HAP-1 (cell line): ENCODE measurements at regions not wholly inside any gene's neighbourhood (a gene's known extent, or its start where the extent isn't known, plus 50 kb on each side); places are given as distances from the start of the nearest gene placed in this dataset.
"Not testable (repeated sequence)": the region's sequence is repeated elsewhere in the genome, so short reads cannot be mapped to it uniquely, and the experiment has no call there.

Experiments
- DNase-seq, 2 experiments: peaks; one replicate each; pipeline ENCODE4 v3.0.0-alpha.2; 2016 to 2020; ENCODE audit warnings: low spot score in 2 of 2
- H3K27me3 ChIP-seq: fragments of 250-450 bp; sonication (Bioruptor Pico); 2 replicates; pipeline ENCODE4 v1.5.1; 2020; ENCODE audit warnings: low read depth, mild to moderate bottlenecking, moderate library complexity
- H3K36me3 ChIP-seq: fragments of 250-450 bp; sonication (Bioruptor Pico); replicated peaks from 2 replicates; pipeline ENCODE4 v1.5.1; 2020; ENCODE audit warnings: mild to moderate bottlenecking
- H3K4me1 ChIP-seq: fragments of 250-450 bp; sonication (Bioruptor Pico); 2 replicates; pipeline ENCODE4 v1.5.1; 2020; ENCODE audit warnings: mild to moderate bottlenecking
- H3K4me3 ChIP-seq: fragments of 250-450 bp; sonication (Bioruptor Pico); 2 replicates; pipeline ENCODE4 v1.5.1; 2020; ENCODE audit warnings: mild to moderate bottlenecking, moderate library complexity
- H3K9me3 ChIP-seq: fragments of 250-450 bp; sonication (Bioruptor Pico); 2 replicates; pipeline ENCODE4 v1.5.1; 2020; ENCODE audit warnings: mild to moderate bottlenecking, moderate library complexity
- in situ Hi-C: fragments of 300-500 bp; cut with MboI; formaldehyde crosslinking; loops from 3 replicates; pipeline ENCODE4 v1.14.3; 2020; ENCODE audit warnings: low sequenced_read_pairs, inconsistent platforms, mixed read lengths

DNA sequence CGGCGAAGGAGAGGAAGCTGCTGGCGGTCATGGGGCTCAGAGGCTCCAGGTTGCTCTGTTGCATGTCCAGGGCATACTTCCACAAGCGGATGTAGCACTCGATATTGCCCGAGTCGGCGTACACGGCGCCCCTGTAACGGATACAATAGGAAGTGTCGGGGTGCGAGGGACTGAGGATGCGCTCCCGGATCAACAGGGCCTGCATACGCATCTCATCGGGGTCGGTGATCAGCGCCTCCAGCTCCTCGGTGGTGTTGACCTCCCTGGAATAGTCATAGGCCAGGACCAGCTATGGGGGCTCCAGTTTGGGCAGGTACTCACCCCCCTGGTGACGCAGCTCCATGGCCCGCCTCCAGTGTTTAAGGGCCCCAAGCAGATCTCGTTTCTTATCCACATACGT lies 150.8 kb downstream of the POTEC start:
- H3K27me3 ChIP-seq, H3K9me3 ChIP-seq, H3K4me3 ChIP-seq, DNase-seq, in situ Hi-C loops, H3K4me1 ChIP-seq, H3K36me3 ChIP-seq: not testable (repeated sequence)

DNA sequence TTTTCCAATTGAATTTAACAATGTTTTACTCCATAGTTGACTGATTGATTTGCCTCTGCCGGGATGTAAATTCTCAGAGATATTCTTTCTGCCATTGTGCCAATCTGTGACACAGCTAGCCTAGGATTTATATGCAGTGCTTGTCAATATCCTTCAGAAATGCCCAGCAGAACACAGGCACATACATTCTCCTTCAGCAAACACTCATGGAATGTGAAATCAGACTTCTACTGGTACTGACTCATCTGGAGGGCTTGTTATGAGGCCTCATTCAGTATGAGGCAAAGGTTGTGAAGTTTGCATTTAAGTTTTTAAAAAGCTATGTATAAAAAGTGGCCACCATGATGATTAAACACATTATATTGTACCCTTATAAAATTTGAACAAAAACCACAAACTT lies 158.4 kb downstream of the POTEC start:
- H3K9me3 ChIP-seq, H3K4me3 ChIP-seq, H3K4me1 ChIP-seq, in situ Hi-C loops, H3K36me3 ChIP-seq, H3K27me3 ChIP-seq, DNase-seq: not testable (repeated sequence)

DNA sequence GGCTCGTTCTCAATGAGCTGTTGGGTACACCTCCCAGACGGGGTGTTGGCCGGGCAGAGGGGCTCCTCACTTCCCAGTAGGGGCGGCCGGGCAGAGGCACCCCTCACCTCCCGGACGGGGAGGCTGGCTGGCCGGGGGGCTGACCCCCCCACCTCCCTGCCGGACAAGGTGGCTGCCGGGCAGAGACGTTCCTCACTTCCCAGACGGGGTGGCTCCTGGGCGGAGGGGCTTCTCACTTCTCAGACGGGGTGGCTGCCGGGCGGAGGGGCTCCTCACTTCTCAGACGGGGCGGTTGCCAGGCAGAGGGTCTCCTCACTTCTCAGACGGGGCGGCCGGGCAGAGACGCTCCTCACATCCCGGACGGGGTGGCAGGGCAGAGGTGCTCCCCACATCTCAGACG lies 160.7 kb downstream of the POTEC start:
- H3K4me3 ChIP-seq, H3K36me3 ChIP-seq, H3K9me3 ChIP-seq, H3K27me3 ChIP-seq, H3K4me1 ChIP-seq, in situ Hi-C loops, DNase-seq: not testable (repeated sequence)

DNA sequence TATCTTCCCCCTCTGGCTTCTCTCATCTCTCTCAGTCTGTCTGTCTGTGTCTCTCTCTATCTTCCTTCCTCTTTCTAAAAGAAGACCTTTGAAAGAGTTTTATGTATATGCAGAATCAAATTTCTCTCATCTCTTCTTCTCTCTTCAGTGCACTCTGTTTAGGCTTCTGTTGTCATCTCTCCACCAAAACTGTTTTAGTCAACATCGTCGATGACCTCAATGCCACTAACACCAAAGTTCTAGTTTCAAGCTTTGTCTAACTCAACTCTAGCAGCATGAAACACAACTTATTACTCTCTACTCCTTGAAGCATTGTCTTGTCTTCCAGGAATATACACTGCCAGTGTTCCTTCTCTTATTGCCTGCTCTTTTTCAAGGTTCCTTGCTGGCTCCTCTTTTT lies 163.9 kb downstream of the POTEC start:
- H3K4me3 ChIP-seq, H3K9me3 ChIP-seq, H3K36me3 ChIP-seq, in situ Hi-C loops, DNase-seq, H3K4me1 ChIP-seq, H3K27me3 ChIP-seq: not testable (repeated sequence)

DNA sequence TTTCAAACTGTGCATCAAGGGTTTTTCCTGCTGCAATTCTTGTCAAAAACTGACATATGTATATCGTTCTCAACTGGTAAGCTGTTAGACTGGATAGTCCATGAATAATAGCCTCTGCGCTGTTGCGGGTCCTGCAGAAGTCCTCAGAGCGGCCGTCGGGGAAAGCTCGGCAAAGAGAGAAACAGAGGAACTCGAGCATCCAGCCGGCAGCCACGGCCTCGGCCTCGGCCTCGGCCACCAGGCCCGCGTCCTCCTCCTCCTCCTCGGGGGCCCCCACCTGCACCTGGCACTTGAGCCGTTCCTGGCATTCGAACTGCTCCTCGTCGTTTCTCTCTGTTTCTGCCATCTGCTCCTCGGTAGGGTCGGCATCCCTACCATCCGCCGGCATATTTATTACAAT lies 165.0 kb downstream of the POTEC start:
- H3K9me3 ChIP-seq, H3K27me3 ChIP-seq, H3K4me3 ChIP-seq, DNase-seq, H3K36me3 ChIP-seq, in situ Hi-C loops, H3K4me1 ChIP-seq: not testable (repeated sequence)

DNA sequence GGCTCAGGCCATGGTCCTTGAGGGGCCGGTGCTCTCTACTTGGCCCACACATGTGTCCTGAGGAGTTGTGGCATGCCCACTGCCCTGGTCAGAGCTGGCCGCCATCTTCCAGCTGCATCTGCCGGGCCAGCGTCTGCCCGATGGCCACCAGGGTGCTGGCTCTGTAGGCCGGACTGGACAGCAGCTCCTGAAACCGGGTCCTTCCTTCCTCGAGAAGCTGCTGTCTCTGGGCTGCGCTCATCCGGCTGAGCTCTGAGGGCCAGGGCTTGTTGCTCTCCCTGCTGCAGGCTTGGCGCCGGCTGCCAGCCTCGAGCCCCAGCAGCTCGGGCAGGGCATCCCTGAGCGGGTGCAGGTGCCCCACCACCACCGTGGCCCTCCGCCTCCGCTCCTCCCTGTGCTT lies 182.1 kb downstream of the POTEC start:
- H3K9me3 ChIP-seq, DNase-seq, H3K27me3 ChIP-seq, H3K4me1 ChIP-seq, H3K4me3 ChIP-seq, H3K36me3 ChIP-seq, in situ Hi-C loops: not testable (repeated sequence)

DNA sequence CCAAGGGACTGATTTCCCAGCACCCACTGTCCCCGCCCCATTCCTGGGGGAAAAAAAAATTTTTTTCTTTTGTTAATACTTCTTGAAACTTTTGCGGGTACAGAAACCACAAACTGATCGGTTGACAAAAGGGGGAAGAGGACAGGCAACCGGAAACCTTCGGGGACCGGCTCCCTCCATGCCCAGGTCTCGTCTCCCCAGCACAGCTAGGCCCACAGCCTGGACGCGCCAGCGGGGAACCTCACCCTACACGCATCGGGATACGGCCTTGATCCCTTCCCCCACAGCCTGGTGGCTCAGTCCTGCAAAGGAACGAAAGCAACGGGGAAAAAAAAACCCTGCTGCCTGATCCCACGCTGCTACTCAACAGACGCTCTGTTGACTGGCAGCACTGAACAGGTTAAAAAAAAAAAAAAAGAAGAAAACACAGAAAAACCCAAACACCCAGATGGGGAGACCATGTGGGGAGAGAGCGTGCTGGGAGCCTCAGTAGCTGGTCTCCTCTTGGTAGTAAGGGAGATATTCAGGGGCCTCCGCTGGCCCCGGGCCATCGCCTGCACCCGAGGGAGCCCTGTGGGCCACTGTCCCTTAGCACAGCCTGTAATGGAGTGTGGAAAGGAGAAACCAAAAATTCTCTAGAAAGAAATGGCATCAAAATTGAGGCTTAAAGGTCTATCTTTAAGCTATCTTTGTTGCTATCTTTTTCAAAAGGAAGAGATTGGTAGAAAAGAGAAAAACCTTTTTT lies 185.7 kb downstream of the POTEC start:
- H3K36me3 ChIP-seq, in situ Hi-C loops, H3K9me3 ChIP-seq, H3K4me3 ChIP-seq, H3K4me1 ChIP-seq, DNase-seq, H3K27me3 ChIP-seq: not testable (repeated sequence)

DNA sequence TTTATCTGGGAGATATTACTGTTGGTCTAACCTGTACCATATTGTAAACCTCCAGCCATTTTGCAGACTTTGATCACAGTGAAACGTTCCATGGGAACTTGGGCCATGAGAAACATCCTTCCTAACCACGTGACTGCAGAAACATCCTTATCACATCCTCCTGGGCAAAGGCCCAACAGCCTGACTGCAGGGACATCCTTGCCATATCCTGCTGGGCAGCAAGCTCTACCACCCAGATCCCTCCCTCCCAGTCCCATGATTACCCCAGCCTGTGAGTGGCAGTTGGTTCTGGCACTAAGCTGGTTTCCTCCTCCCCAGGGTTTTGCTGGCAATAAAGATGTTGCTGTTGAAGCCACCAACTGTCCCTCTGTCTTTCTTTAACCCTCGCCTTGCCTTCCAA lies 201.2 kb downstream of the POTEC start:
- H3K4me1 ChIP-seq, H3K27me3 ChIP-seq, DNase-seq, in situ Hi-C loops, H3K4me3 ChIP-seq, H3K9me3 ChIP-seq, H3K36me3 ChIP-seq: not testable (repeated sequence)

DNA sequence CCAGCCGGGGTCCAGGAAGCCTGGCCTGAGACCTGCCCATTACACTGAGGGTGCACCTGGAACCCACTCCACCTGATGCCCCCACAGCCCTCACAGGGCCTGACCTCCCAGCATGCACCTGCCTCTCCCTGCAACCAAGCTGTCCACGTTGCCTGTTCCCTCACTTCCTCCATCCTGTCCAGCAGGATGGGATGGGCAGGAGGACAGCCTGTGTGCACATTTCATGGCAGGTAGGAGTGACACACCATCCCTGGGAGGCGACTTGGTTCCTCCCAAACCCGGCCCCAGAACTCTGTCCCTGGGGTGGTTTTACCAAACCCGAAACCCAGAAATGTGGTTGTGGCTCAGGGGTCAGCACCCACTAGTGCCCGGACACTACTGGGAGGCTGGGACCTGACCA lies 203.8 kb upstream of the ZNF519 start:
- in situ Hi-C loops, H3K36me3 ChIP-seq, H3K27me3 ChIP-seq, H3K4me1 ChIP-seq, H3K9me3 ChIP-seq, DNase-seq, H3K4me3 ChIP-seq: not testable (repeated sequence)

DNA sequence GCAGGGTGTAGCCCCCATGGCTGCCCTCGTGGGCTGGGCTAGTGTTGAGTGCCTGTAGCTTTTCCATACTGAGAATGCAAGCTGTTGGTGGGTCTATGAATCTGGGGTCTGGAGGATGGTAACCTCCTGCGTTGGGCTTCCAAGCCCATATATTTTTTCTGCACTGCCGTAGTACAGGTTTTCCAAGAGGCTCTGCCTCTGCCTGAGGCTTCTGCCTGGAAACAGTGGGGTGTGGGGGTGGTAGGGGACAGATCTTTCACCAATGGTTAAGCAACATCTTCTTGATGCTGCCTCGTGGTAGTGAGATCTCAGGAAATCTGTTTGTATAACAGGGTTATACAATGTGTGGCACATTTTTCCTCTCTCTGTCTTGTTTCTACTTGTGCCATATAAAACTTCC lies 189.0 kb upstream of the ZNF519 start:
- in situ Hi-C loops, H3K4me3 ChIP-seq: not testable (repeated sequence)

DNA sequence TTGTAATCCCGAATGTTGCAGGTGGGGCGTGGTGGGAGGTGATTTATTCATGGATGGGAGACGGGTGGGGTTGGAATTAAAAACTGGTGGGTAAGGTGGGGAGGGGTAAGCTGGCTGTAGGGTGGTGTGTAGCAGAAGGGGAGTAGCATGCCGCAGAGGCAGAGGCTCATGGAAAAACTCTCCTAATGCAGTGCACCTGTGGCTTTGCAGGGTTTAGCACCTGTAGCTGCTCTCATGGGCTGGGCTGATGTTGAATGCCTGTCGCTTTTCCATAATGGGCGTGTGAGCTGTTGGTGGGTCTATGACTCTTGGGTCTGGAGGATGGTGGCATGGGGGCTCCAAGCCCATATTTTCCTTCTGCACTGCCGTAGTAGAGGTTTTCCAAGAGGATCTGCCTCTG lies 169.0 kb upstream of the ZNF519 start:
- H3K4me1 ChIP-seq, H3K27me3 ChIP-seq, in situ Hi-C loops, DNase-seq, H3K9me3 ChIP-seq, H3K36me3 ChIP-seq, H3K4me3 ChIP-seq: not testable (repeated sequence)

More for the DNA sequence above, 189.0 kb upstream of the ZNF519 start:
- not testable (repeated sequence) for H3K4me1 ChIP-seq, H3K27me3 ChIP-seq, DNase-seq, H3K9me3 ChIP-seq, H3K36me3 ChIP-seq

DNA sequence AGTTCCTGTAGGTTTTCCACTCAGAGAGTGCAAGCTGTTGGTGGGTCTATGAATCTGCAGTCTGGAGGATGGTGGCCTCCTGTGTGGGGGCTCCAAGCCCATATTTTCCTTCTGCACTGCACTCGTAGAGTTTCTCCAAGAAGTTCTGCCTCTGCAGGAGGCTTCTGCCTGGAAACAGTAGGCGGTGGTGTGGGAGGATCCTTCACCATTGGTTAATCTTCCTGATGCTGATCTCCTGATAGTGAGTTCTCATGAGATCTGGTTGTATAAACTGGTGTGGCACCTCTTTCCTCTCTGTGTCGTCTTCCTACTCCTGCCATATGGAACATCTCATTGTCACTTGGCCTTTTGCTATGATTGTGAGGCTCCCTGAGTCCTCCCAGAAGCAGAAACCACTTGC lies 162.8 kb upstream of the ZNF519 start:
- H3K4me3 ChIP-seq, in situ Hi-C loops, DNase-seq, H3K9me3 ChIP-seq, H3K36me3 ChIP-seq, H3K4me1 ChIP-seq, H3K27me3 ChIP-seq: not testable (repeated sequence)

DNA sequence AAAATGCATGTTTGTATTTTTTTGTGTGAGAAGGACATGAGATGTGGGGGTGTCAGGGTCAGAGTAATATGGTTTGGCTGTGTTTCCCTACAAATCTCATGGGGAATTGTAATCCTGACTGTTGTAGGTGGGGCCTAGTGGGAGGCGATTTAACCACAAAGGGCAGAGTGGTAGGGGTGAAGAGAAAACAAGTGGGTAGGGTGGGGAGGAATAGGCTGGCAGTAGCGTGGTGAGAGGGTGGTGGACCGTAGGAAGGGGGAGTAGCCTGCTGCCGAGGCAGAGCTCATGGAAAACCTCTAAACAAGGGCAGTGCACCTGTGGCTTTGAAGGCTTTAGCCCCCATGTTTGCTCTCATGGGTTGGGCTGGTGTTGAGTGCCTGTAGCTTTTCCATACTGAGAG lies 152.8 kb upstream of the ZNF519 start:
- no peak for DNase-seq
- in situ Hi-C loops, result no loop called here
- no peaks in the 10 kb centered on the region for H3K9me3 ChIP-seq
- H3K4me3 ChIP-seq, result no peak overlapping the region
- H3K27me3 ChIP-seq, result no peaks in the 10 kb centered on the region
- no peaks in the 10 kb centered on the region for H3K36me3 ChIP-seq
- H3K4me1 ChIP-seq, result no peaks in the 10 kb centered on the region

DNA sequence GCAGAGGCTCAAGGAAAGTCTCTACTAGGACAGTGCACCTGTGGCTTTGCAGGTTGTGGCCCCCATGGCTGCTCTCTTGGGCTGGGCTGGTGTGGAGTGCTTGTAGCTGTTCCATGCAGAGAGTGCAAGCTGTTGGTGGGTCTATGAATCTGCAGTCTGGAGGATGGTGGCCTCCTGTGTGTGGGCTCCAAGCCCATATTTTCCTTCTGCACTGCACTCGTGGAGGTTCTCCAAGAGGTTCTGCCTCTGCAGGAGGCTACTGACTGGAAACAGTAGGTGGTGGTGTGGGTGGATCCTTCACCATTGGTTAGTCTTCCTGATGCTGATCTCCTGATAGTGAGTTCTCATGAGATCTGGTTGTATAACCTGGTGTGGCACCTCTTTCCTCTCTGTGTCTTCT lies 143.2 kb upstream of the ZNF519 start:
- DNase-seq, H3K9me3 ChIP-seq, H3K4me1 ChIP-seq, in situ Hi-C loops, H3K36me3 ChIP-seq, H3K27me3 ChIP-seq, H3K4me3 ChIP-seq: not testable (repeated sequence)
